ENCODE measurements at regions not wholly inside any gene's neighbourhood (a gene's known extent, or its start where the extent isn't known, plus 50 kb on each side); places are given as distances from the start of the nearest gene placed in this dataset.
A peak's percentile ranks its signal among the peaks of the same experiment; 100 is the strongest.

DNA sequence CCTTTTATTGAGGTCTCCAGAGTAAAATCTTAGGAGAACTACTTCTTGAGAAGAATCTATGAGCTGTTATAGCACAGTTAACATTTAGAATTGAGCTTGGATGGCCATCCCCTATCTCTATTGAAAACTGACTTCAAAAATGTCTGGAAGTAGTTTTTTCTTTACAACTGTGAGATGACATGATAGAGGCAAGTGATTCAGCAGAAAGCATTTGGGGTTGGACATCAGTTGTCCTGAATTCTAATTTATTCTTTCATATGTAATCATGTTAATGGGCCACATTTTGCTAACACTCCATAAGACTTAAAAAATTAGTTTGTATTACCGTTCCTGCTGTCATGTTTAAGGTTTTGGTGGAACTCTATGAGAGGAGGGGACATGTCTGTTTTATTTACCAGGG, 237.0 kb upstream of the SLC14A2 start:
- DNase-seq (ENCODE audit: low read depth): no peak

DNA sequence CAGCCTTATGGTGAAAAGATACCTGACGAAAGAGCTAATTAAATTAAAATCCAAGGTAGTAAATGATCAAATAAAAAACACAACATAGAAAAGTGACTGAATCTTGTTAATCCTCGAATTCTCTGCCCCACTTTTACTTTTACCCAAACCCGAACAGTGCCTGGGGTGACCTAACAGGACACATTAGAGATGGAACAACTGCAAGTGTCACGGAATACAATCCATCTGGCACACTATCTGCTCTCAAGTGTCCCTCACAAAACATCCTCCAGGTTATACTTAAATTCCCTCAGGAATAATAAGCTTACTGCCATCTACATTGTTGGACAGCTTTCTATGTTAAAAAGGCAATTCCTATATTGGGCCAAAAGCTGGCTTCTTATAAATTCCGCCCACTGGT, 236.3 kb upstream of the SLC14A2 start:
- DNase-seq (ENCODE audit: low read depth): no peak

DNA sequence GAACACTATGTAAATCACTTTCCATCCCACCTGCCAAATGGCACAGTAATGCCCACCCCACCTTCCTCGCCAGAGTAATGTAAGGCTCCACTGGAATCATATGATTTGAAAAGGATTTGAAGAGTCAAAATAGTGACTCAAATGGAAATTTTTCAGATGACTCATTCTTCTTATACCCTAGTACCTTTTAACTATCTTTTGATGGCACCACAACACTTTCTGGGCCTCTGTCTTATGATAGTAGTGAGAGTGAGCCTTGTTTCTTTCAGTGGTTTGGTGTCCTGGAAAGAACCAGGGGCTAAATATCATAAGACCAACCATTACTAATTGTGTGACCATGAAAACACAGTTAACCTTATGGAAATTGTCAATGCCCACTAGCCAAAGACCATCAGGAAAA, 235.4 kb upstream of the SLC14A2 start:
- no peak for DNase-seq (ENCODE audit: low read depth)

DNA sequence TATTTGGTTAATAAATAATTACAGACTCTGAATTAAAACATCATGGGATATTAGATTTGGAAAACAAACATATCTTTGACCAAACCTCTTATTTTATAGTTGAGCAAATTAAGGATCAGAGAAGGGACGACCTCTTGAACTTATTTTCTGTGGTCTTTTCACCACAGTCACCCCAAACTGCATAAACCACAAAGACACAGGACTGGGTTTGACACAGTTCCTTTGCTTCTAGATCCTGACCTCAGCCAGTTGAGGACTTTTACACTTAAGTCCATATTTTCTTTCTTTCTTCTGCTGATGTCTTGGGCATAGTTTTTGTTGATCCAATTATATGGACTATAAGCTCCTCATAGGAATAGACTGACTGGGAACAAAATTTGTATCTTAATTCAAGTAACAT, 234.0 kb upstream of the SLC14A2 start:
- no peak for DNase-seq (ENCODE audit: low read depth)

DNA sequence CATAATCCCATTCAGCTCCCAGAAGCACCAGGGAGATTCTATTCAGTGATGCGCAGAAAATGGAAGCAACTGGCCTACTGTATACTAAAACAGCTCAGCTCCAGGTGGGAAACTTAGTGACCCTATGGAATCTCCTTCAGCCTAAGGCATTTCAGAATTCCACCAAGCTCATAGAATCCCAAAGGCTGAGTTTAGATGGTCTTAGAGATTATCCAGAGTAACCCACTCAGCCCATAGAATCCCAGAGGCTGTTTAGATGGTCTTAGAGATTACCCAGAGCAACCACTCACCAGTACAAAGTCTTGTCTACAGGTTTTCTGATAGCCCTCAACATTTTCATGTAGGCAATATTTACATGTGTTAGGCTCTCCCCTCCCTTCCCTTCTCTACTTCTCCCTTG, 232.0 kb upstream of the SLC14A2 start:
- DNase-seq (ENCODE audit: low read depth): no peak

DNA sequence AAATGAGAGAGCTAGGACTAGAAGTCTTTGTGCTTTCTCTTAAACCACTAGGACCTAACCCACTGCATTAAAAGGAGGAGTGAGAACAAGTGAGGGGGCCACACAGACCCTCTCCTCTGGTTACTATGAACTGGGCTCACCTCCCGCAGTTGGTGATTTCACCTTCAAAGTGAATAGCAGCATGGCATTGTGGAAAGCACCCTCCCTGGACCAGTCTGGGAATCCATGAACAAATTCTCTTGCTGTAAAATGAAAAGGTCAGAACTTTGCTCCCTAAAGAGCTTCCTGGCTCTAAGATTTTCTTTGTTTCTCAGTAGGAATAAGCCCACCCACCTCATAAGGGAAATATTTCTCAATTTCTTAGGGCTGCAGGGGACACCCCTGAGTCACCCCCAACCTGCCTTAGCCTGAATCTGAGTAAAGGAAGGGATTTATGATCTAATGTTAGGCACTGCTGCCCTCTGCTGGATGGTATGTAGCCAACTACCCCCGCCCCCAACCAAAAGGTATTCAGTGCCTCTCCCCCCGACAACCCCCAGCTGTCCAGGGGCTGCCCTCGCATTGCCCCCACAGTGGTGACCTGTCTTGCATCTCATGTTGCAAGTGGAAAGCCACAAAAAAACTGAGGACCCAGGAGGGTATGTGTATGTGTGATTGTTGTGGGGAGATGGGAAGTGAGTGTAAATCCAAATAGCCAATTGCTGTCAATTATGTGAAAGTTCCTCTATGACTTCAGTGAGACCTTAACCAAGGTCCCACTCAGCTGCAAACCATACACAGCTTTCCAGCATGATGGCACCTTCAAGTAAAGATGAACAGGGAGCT, 230.9 kb upstream of the SLC14A2 start:
- peak; percentile 31 for DNase-seq (ENCODE audit: low read depth)

DNA sequence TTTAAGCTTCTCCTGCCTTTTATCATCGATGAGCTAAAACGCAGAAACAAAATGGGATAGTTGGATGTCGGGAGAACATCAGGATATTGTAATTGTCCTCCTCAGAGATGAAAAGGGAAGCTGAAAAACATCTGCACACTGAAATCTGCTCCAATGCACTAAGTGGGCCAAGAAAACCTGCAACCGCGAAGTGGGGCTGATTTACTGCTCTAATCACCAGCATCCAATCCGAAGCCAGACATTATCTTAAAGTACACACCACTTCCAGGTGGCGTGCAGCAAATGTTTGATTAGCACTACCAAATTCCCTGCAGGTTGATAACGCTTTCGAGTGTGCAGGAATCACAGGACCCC, 230.3 kb upstream of the SLC14A2 start:
- DNase-seq (ENCODE audit: low read depth): no peak

DNA sequence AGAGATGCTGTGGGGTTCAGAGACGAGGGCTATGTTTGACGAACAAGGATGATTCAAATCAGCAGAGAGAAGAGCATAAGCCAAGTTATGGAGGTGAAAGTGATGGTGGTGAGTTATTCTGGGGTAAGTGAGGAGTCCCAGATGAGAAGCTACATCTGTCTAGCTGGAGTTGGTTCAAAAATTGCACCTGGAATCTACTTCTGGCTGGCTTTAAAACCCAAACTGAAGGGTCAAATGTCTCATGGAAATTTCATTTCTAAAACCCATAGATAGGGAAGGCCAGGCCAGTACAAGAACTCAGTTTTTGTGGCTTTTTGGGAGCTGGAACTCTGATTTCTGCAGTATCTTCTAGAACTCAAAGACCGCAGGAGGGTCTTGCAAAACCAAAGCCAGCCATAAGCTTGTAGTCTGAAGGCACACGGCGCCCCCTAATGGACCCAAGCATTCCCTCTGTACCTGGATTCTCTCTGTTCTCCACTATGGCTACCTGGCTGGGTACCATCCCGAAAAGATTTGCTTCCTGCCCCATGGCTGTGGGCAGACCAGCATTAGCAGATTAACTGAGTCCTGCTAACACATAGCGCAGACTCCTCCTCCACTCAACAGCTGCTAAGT, 229.1 kb upstream of the SLC14A2 start:
- DNase-seq (ENCODE audit: low read depth): no peak

DNA sequence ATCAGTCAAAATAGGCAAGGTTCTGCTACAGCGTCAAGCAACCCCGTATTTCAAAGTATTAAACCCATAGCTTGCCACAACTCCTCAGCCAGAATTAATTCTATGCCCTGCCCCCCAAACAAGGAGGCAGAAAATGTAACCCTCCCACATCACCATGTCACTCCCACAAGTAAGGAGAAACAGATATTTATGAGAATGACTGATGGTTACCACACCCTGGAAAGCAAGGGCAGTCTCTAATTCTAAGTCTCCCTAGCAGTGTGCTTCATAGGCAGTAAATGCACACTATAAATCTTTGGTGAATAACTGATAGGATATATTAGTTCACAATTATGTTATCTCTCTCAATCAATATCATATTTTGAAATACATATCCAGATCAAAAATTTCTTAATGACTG, 228.0 kb upstream of the SLC14A2 start:
- DNase-seq (ENCODE audit: low read depth): no peak

DNA sequence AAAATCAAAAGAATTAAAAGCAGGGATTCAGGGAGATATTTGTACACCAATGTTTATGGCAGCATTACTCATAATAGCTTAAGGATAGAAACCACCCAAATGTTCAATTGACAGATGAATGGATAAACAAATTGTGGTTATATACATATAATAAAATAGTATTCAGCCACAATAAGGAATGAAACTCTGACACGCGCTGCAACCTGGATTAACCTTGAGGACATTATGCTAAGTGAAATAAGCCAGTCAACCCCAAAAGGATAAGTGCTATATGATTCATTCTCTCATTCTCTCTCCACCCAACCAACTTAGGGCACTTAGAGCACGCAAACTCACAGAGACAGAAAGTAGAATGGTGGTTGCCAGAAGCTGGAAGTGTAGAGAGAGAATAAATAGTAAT, 216.8 kb upstream of the SLC14A2 start:
- no peak for DNase-seq (ENCODE audit: low read depth)

DNA sequence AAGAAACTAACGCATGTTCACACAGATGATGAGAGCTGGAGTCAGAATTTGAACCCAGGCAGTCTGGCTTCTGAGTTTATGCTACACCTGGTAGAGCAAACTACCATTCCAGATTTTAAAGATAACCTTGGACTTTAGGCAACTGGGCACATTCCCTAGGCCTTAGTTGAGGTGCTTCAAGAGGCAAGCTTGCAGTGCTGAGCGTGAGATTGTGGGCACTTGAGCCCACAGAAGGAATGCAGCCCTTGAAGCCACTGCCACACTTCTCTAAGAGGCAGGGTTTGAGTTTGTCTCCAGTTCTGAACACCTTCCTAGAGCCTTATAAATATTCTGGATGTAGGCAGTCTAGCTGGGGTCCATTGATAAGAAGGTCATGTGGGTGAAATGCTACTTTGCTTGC, 216.1 kb upstream of the SLC14A2 start:
- no peak for DNase-seq (ENCODE audit: low read depth)

DNA sequence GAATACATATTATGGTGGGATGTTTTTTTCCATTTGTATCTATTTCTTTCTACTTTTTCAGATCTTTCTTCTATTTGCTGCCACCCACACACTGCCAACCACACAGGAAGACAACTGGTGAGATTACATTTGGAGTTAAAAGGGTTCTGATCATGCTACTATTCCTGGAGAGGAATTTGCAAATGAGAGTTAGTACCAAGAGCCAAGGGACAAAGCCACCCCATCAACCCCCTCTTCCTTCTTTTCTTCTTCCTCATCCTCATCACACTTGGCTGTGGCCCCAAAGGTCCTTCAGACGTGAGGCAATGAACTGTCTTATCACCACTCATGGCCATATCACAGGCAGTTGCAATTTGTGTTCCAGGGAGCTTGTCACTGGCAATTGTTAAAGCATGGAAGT, 215.6 kb upstream of the SLC14A2 start:
- no peak for DNase-seq (ENCODE audit: low read depth)

DNA sequence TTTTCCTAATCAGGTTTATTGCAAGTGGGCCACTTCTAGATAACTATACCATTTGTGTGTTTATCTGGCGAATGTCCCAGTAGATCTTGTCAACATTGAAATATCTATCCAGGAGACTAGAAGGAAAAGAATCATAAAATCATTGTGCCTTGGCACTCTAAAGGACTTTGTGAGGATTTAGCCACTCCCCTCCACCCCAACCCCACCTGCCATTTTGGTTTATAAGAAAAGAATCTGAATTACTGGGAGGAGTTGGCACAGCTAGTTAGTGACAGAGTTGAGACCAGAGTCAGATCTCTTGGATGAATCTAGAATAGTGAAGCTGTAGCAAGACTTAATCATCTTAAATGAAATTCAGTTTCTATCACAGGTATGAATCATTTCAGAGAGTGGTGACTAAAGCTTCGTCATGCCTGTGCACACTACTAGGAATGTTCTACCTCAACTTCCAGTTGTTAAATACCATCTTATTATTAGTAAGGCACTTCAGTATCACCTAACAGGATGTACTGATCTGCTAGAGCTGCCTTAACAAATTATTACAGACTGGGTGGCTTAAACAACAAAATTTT, 212.7 kb upstream of the SLC14A2 start:
- no peak for DNase-seq (ENCODE audit: low read depth)

DNA sequence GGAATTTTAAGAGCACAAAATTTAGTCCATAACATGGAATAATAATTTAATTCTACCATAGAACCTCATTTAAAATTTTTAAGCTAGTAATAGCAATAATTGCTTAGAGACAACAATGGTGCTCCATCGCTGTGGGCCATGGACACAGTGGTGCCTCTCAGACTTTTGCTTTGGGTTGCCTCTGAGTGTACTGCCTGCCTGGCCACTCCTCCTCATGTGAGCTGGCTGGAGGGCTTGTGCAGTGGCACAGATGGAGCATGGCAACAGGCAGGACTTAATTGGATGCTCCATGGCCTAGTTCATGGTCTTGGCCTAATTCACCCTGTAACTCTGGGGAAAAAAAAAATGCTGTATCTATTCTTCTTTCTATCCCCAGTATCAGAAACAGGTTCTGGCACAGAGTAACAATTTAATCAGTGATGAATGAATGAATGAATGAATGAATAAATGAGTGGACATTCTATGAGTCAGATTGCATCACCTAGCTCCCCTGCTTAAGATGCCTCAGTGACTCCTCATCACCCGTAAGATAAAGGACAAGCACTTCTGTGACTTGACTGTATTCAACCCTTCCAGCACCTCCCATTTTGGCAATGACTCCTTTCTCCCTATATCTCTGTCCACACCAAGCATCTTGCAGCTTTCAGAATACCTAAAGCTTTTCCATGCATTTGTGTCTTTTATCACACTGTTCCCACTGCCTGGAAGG, 211.8 kb upstream of the SLC14A2 start:
- DNase-seq (ENCODE audit: low read depth): no peak

DNA sequence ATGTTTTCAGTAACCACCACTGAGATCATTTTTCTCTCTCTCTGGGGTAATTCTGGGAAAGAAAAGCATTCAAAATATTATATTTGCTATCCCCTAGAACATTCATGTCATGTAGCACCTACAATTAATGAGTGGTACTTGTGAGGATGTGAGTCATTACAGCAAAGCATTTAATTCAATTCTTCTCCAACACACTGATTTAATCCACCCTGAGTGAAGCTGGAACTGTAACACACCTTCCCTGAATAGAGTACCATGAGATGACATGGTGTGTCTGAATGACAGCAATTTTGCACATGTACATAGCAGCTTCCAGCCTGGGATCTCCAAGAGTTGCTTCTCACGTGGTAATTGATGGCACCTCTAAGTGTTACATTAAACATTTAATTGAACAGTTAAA, 207.1 kb upstream of the SLC14A2 start:
- DNase-seq (ENCODE audit: low read depth): no peak

DNA sequence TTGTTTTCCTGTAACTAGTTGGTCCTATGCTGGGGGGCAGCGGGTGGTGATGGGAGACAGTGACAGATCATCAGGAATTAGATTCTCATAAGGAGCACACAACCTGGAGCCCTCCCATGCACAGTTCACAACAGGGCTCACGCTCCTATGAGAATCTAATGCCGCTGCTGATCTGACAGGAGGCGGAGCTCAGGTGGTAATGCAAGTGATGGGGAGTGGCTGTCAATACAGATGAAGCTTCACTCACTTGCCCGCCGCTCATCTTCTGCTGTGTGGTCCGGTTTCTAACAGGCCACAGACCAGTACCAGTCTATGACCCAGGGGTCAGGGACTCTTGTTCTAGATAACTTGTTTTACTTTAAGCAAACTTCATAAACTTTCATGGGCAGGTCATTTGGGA, 205.3 kb upstream of the SLC14A2 start:
- no peak for DNase-seq (ENCODE audit: low read depth)

DNA sequence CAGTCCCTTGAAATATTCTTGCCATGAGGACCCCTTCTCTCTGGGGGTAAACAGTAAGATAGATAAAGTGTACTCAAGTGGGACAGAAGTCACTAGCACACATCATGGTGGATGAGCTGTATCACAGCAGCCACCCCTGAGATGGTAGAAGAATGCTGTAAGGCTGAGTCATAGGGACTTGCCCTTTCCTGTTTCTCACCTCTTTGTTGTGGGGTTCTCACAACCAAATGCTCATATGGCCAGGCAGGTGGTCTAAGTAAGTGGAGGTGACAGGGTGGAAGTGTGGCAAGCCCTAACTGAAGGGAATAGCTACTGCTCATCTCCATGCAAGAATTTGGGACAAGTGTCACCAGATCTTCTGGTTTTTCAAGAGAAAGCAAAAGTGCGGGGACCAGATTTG, 202.7 kb upstream of the SLC14A2 start:
- DNase-seq (ENCODE audit: low read depth): no peak

DNA sequence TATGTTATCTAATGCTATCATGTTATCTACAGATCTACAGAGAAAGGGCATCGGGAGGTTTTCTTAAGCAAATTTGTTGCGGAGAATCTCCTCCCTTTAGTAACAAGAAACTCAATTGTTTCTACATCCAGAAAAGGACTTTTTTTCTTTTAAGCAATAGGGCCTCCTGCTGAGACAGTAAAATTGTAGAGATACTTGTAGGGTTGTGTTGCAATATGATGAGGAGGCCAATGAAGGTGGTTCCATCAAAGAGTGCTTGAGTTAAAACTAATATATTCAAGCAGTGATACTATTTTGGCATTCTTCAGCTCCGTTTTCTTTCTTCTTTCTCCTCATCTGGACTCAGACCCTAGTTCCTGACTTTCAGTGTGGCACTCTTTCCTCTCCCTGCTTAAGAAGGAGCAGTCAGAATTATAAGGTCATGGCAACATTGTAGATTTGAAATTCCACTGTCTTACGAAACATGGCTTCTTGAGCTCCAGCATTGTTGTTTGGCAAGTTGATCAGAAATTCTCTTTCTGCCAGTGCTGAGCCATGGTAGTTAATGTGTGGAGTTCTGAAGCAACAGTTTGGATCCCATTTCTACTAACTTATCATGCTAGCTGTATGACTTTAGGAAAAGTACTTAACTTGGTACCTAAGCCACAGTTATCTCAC, 202.0 kb upstream of the SLC14A2 start:
- DNase-seq (ENCODE audit: low read depth): no peak

DNA sequence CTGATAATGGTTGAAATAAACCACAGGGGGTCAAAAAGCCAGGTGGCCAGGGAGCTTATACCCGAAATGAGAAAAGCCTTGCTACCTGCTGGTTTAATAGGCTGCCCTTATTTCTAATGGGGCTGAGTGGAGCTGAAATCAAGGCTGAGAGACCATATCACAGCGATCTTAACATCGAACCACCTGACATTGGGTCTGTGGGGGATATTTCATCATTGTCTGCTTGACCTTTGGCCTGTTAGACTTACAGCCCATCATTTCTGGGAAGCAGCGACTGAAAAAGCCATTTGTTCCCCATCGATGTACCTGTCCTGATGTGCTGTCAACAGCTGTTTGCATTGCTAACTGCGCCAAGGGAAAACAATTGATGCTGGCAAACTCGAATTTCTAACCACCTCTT, 199.7 kb upstream of the SLC14A2 start:
- DNase-seq (ENCODE audit: low read depth): no peak

DNA sequence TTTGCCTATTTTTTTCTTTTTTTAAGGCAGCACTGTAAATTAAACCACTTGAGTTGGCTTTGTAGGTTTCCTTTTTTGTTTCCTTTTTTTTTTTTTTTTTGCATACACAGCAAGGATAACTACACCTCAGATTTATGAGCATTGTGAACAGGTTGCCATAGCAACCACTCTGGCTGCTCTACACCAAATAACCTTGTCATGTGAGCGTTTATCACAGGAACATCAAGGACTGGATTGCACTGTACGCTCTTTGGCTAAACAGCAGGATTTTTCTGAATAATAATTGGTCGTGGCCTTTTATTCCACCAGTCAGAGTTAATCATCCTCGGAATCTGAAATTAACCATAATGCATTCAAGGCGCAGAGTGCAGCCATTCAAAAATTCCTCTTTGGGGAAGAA, 199.1 kb upstream of the SLC14A2 start:
- no peak for DNase-seq (ENCODE audit: low read depth)

DNA sequence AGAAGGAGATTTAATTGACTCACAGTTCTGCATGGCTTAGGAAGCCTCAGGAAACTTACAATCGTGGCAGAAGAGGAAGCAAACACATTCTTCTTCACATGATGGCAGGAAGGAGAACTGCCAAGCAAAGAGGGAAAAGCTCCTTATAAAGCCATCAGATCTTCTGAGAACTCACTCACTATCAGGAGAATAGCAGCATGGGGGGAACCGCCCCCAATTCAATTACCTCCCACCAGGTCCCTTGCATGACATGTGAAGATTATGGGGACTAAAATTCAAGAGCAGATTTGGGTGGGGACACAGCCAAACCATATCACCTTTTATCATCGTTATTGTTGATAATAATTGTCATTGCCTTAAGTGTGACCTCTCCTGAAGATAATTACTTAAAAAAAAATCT, 197.9 kb upstream of the SLC14A2 start:
- no peak for DNase-seq (ENCODE audit: low read depth)

DNA sequence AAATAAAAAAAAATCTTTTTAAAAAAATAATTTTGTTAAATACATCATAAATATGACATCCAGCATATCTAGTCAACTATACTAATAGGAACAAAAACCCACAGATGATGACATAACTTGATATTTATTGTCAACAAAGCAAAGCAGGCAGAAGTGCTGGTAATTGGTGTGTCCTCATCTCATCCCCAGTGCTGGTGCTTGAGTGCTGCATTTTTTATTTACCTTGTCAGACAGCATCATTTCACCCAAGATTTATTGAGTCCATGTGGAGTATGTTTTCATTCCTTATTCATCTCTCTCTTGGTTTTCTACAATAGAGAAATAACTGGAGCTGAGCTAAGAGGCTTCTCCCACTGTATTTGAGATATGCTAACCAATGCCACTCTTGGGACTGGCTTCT, 191.6 kb upstream of the SLC14A2 start:
- DNase-seq (ENCODE audit: low read depth): no peak

DNA sequence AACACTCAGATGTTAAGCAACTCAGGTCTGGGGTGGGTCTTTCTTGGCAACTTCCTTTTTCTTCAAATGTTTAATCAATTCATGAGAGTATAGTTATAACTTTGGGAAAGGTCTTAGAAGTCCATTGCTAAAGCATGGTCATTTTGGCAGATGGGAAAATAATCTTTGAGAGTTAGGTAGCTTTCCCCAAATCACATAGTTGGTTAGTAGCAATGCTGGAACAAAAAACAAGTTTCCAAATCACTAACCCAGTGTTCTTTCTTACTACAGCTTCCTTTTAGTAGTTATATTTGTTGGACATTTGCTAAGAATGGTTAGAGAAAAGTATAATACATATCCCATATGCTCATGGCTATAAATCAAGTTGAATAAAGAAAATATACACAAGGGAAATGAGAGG, 185.2 kb upstream of the SLC14A2 start:
- no peak for DNase-seq (ENCODE audit: low read depth)
